Gastrocnemius medialis (tissue), 4 donors: ENCODE measurements at regions not wholly inside any gene's neighbourhood (a gene's known extent, or its start where the extent isn't known, plus 50 kb on each side); places are given as distances from the start of the nearest gene placed in this dataset.

Source experiments
- ATAC-seq, 2 donors: fragments of 150-250 bp; one replicate each; pipeline ENCODE4 v1.9.1; 2016
- DNase-seq, 2 donors: peaks; one replicate each; pipeline ENCODE4 v3.0.0-alpha.2; 2019
- H3K27ac ChIP-seq, 4 donors: fragments of 200-600 bp; sonication (generic); 1 replicate in 1 of 4; 2 replicates in 3 of 4; pipeline ENCODE4 v1.5.1; 2016 to 2018; ENCODE audit warnings: mild to moderate bottlenecking in 2 of 4, moderate library complexity in 1 of 4
- H3K27me3 ChIP-seq, 3 donors: fragments of 200-600 bp; sonication (generic) in 2 of 3; 1 replicate in 1 of 3; 2 replicates in 2 of 3; pipeline versions ENCODE4 v1.5.1 to v1.6.0; 2016 to 2019; ENCODE audit warnings: mild to moderate bottlenecking in 1 of 3, moderate library complexity in 1 of 3
- H3K36me3 ChIP-seq, 2 donors: fragments of 200-600 bp; sonication (generic) in 1 of 2; one replicate each; pipeline ENCODE4 v1.5.1; 2017 to 2018
- H3K4me1 ChIP-seq, 2 donors: fragments of 200-600 bp; sonication (generic) in 1 of 2; one replicate each; pipeline ENCODE4 v1.5.1; 2016 to 2017; ENCODE audit warnings: mild to moderate bottlenecking in 2 of 2
- H3K4me3 ChIP-seq, 4 donors: fragments of 200-600 bp; sonication (generic) in 3 of 4; 1 replicate in 1 of 4; 2 replicates in 3 of 4; pipeline ENCODE4 v1.5.1; 2016 to 2019; ENCODE audit warnings: mild to moderate bottlenecking in 2 of 4
- H3K9me3 ChIP-seq, 3 donors: fragments of 200-600 bp; sonication (generic) in 2 of 3; 1 replicate in 1 of 3; 2 replicates in 2 of 3; pipeline ENCODE4 v1.5.1; 2016 to 2019
- CTCF ChIP-seq, 5 experiments: fragments of 450-650 bp in 3 of 5; fragments of 200-600 bp in 2 of 5; sonication (generic) in 2 of 5; IDR thresholded peaks in 4 of 5; conservative IDR thresholded peaks in 1 of 5; 1 replicate in 4 of 5; 2 replicates in 1 of 5; pipeline ENCODE4 v1.5.1; 2016 to 2019; ENCODE audit warnings: antibody characterized with exemption in 5 of 5, mild to moderate bottlenecking in 3 of 5, moderate library complexity in 3 of 5
- POLR2A ChIP-seq, 2 donors: fragments of 450-650 bp; IDR thresholded peaks; one replicate each; pipeline ENCODE4 v1.6.1; 2017; ENCODE audit warnings: antibody characterized with exemption in 2 of 2, mild to moderate bottlenecking in 2 of 2, moderate library complexity in 2 of 2
- in situ Hi-C, 4 donors: fragments of 200-750 bp; cut with MboI; loops; one replicate each; pipeline versions ENCODE4 v1.15.0 to v1.8.0; 2017; ENCODE audit warnings: low sequenced_read_pairs in 4 of 4
- intact Hi-C: fragments of 100-400 bp; cut with DNase I; formaldehyde crosslinking; loops from one replicate; pipeline ENCODE4 v1.15.1; 2023; ENCODE audit warnings: low total_unique reads

- Histone ChIP-seq H3K27me3 (no peaks in the 10 kb centered on the region), H3K9me3 (no peaks in the 10 kb centered on the region), H3K27ac (no peak overlapping the region), H3K4me1 (peaks cover 16 to 25% of the 10 kb centered on the region in 2 donors), H3K36me3 (no peaks in the 10 kb centered on the region), H3K4me3 (no peak overlapping the region)
- no peak for TF ChIP-seq POLR2A (IDR thresholded peaks at IDR 0.05)
- no peak for TF ChIP-seq CTCF (IDR thresholded peaks at IDR 0.05 in 4 of 5, conservative IDR thresholded peaks at IDR 0.05 in 1 of 5)
- intact Hi-C loops, result no loop called here
- in situ Hi-C loops, result loop anchor here in 1 of 4 donors (25.0 kb wide), 1 partner anchor 1025 kb away; no protein-coding TSS in a partner anchor
- DNase-seq (no peak), ATAC-seq (no peak)
Observed at GRCh38 chr1:61012341-61012761, 70.0 kb upstream of the NFIA start.

GRCh38 chr1:61011561-61012263 lies 70.6 kb upstream of the NFIA start:
- in situ Hi-C loops, result loop anchor here in 1 of 4 donors (25.0 kb wide), 1 partner anchor 1024 kb away; no protein-coding TSS in a partner anchor

GRCh38 chr1:61007534-61008364 lies 74.6 kb upstream of the NFIA start:
- Histone ChIP-seq H3K4me1 (no peaks in the 10 kb centered on the region), H3K27me3 (no peaks in the 10 kb centered on the region), H3K36me3 (no peaks in the 10 kb centered on the region), H3K27ac (no peak overlapping the region), H3K4me3 (no peak overlapping the region), H3K9me3 (no peaks in the 10 kb centered on the region)
- no peak for ATAC-seq
- intact Hi-C loops, result no loop called here
- no peak for TF ChIP-seq POLR2A (IDR thresholded peaks at IDR 0.05)
- TF ChIP-seq CTCF (IDR thresholded peaks at IDR 0.05 in 4 of 5, conservative IDR thresholded peaks at IDR 0.05 in 1 of 5), result no peak
- in situ Hi-C loops, result loop anchor here in 1 of 4 donors (25.0 kb wide), 1 partner anchor 1020 kb away; no protein-coding TSS in a partner anchor
- no peak for DNase-seq

More at GRCh38 chr1:61011561-61012263, 70.6 kb upstream of the NFIA start:
- TF ChIP-seq CTCF (IDR thresholded peaks at IDR 0.05 in 4 of 5, conservative IDR thresholded peaks at IDR 0.05 in 1 of 5) (no peak), POLR2A (IDR thresholded peaks at IDR 0.05) (no peak)
- no peak overlapping the region for H3K27ac ChIP-seq
- H3K9me3 ChIP-seq, result no peaks in the 10 kb centered on the region
- ATAC-seq, result no peak
- no peaks in the 10 kb centered on the region for H3K36me3 ChIP-seq
- no peak for DNase-seq
- no peak overlapping the region for H3K4me3 ChIP-seq
- intact Hi-C loops, result no loop called here
- H3K27me3 ChIP-seq, result no peaks in the 10 kb centered on the region
- peaks cover 16 to 25% of the 10 kb centered on the region in 2 donors for H3K4me1 ChIP-seq

GRCh38 chr1:61005614-61006580 lies 76.5 kb upstream of the NFIA start:
- ATAC-seq (no peak), DNase-seq (no peak)
- Histone ChIP-seq H3K4me1 (no peaks in the 10 kb centered on the region), H3K9me3 (no peaks in the 10 kb centered on the region), H3K4me3 (no peak overlapping the region), H3K27me3 (no peaks in the 10 kb centered on the region), H3K27ac (no peak overlapping the region), H3K36me3 (no peaks in the 10 kb centered on the region)
- TF ChIP-seq POLR2A (IDR thresholded peaks at IDR 0.05), result no peak
- TF ChIP-seq CTCF (IDR thresholded peaks at IDR 0.05 in 4 of 5, conservative IDR thresholded peaks at IDR 0.05 in 1 of 5), result no peak
- in situ Hi-C loops (loop anchor here in 1 of 4 donors (25.0 kb wide), 1 partner anchor 1019 kb away; no protein-coding TSS in a partner anchor), intact Hi-C loops (no loop called here)
